ENCODE measurements at regions not wholly inside any gene's neighbourhood (a gene's known extent, or its start where the extent isn't known, plus 50 kb on each side); places are given as distances from the start of the nearest gene placed in this dataset.

DNA sequence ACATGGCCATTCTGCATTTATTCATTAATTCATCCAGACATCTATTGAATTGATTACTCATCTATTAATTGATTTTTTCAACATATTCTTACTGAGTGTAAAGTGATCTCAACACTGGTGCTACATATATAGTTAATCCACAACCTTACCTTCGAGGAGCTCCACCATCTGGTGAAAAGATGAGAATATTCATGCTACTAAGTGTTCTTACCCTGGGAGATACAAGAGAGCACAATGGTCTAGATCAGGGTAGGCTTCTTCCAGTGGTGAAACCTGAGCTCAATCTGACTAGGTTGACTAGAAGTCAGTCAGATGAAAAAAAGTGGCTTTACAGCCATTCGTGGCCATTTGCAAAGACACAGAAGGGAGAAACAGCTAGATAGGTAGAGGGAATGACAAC, 507.4 kb downstream of the ANKRD7 start:
- Histone ChIP-seq H3K36me3 (ENCODE audit: control insufficient read depth in 2 of 2, extremely low read depth in 1 of 2, insufficient read depth in 2 of 2, low read length in 2 of 2) (no peaks in the 10 kb centered on the region), H3K79me2 (ENCODE audit: control insufficient read depth, insufficient read depth, low read length) (no peaks in the 10 kb centered on the region), H2AFZ (ENCODE audit: control insufficient read depth, low read length) (no peak overlapping the region), H3K9me3 (ENCODE audit: control insufficient read depth, low read depth, low read length) (no peaks in the 10 kb centered on the region), H3K27me3 (ENCODE audit: control insufficient read depth, extremely low read depth, insufficient read depth, low read length) (no peaks in the 10 kb centered on the region), H3K4me2 (ENCODE audit: control insufficient read depth, extremely low read depth, insufficient read depth, low read depth, low read length) (no peak overlapping the region), H3K4me1 (ENCODE audit: control insufficient read depth, extremely low read depth, insufficient read depth, low read length) (no peaks in the 10 kb centered on the region), H3K9ac (ENCODE audit: control insufficient read depth, extremely low read depth, insufficient read depth, low read length) (no peak overlapping the region), H4K20me1 (ENCODE audit: control insufficient read depth, extremely low read depth, insufficient read depth, low read length) (no peaks in the 10 kb centered on the region), H3K9me1 (ENCODE audit: control insufficient read depth, extremely low read depth, insufficient read depth, low read length) (no peaks in the 10 kb centered on the region), H3K4me3 (ENCODE audit: control insufficient read depth in 2 of 3, extremely low read depth in 1 of 3, insufficient read depth in 2 of 3, low read depth in 1 of 3, low read length in 3 of 3) (no peak overlapping the region), H3K27ac (ENCODE audit: control insufficient read depth, insufficient read depth, low read length) (no peak overlapping the region)
- no peak for FAIRE-seq
- dilution Hi-C loops (cut with MboI; ENCODE audit: extremely low pct_ligation_motif_present, low sequenced_read_pairs) = no loop called here
- no peak for DNase-seq (ENCODE audit: low read depth, low spot score)
- TF ChIP-seq, protein P1, sequence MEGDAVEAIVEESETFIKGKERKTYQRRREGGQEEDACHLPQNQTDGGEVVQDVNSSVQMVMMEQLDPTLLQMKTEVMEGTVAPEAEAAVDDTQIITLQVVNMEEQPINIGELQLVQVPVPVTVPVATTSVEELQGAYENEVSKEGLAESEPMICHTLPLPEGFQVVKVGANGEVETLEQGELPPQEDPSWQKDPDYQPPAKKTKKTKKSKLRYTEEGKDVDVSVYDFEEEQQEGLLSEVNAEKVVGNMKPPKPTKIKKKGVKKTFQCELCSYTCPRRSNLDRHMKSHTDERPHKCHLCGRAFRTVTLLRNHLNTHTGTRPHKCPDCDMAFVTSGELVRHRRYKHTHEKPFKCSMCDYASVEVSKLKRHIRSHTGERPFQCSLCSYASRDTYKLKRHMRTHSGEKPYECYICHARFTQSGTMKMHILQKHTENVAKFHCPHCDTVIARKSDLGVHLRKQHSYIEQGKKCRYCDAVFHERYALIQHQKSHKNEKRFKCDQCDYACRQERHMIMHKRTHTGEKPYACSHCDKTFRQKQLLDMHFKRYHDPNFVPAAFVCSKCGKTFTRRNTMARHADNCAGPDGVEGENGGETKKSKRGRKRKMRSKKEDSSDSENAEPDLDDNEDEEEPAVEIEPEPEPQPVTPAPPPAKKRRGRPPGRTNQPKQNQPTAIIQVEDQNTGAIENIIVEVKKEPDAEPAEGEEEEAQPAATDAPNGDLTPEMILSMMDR (optimal IDR thresholded peaks at IDR 0.05 in 1 of 3, IDR thresholded peaks at IDR 0.05 in 1 of 3, conservative IDR thresholded peaks at IDR 0.05 in 1 of 3; ENCODE audit: extremely low read depth in 1 of 3, insufficient read depth in 2 of 3, low read length in 3 of 3) = no peak
- TF ChIP-seq EZH2 (IDR thresholded peaks at IDR 0.05; ENCODE audit: low read length) = no peak

DNA sequence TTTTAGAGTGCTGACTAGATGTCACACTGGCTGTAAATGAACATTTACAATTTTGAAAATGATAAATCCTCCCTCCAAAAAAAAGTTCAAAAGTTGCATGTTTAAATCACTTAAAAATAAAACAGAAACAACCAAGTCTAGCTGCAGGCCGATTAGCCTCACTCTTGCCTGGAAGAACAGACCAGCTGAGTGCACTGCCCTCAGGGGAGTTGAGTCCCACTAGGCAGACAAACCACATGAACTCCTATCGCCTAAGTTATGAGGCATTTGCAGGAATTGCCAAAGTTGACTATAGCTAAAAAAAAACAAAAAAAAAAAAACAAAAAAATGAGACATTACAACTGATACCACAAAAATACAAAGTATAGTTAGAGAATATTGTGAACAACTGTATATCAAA, 510.0 kb downstream of the ANKRD7 start:
- Histone ChIP-seq H3K79me2 (ENCODE audit: control insufficient read depth, insufficient read depth, low read length) (no peaks in the 10 kb centered on the region), H3K27me3 (ENCODE audit: control insufficient read depth, extremely low read depth, insufficient read depth, low read length) (no peaks in the 10 kb centered on the region), H3K4me1 (ENCODE audit: control insufficient read depth, extremely low read depth, insufficient read depth, low read length) (no peaks in the 10 kb centered on the region), H3K9me1 (ENCODE audit: control insufficient read depth, extremely low read depth, insufficient read depth, low read length) (no peaks in the 10 kb centered on the region), H3K4me3 (ENCODE audit: control insufficient read depth in 2 of 3, extremely low read depth in 1 of 3, insufficient read depth in 2 of 3, low read depth in 1 of 3, low read length in 3 of 3) (no peak overlapping the region), H3K36me3 (ENCODE audit: control insufficient read depth in 2 of 2, extremely low read depth in 1 of 2, insufficient read depth in 2 of 2, low read length in 2 of 2) (no peaks in the 10 kb centered on the region), H3K4me2 (ENCODE audit: control insufficient read depth, extremely low read depth, insufficient read depth, low read depth, low read length) (no peak overlapping the region), H3K27ac (ENCODE audit: control insufficient read depth, insufficient read depth, low read length) (no peak overlapping the region), H4K20me1 (ENCODE audit: control insufficient read depth, extremely low read depth, insufficient read depth, low read length) (no peaks in the 10 kb centered on the region), H3K9ac (ENCODE audit: control insufficient read depth, extremely low read depth, insufficient read depth, low read length) (no peak overlapping the region), H2AFZ (ENCODE audit: control insufficient read depth, low read length) (no peak overlapping the region), H3K9me3 (ENCODE audit: control insufficient read depth, low read depth, low read length) (no peaks in the 10 kb centered on the region)
- TF ChIP-seq, protein P1 (optimal IDR thresholded peaks at IDR 0.05 in 1 of 3, IDR thresholded peaks at IDR 0.05 in 1 of 3, conservative IDR thresholded peaks at IDR 0.05 in 1 of 3; ENCODE audit: extremely low read depth in 1 of 3, insufficient read depth in 2 of 3, low read length in 3 of 3) = no peak
- TF ChIP-seq EZH2 (IDR thresholded peaks at IDR 0.05; ENCODE audit: low read length) = no peak
- DNase-seq (ENCODE audit: low read depth, low spot score) (no peak), FAIRE-seq (no peak)
- dilution Hi-C loops (cut with MboI; ENCODE audit: extremely low pct_ligation_motif_present, low sequenced_read_pairs) = no loop called here

All from keratinocyte (primary cell).